Endothelial cell of umbilical vein (primary cell): ENCODE measurements at regions not wholly inside any gene's neighbourhood (a gene's known extent, or its start where the extent isn't known, plus 50 kb on each side); places are given as distances from the start of the nearest gene placed in this dataset.

ENCODE experiments used
- BruUV-seq: library from RNA; stranded (reverse); fragments of 400-500 nt; replicated peaks from 2 replicates; lab custom pipeline; 2021; lab: Mats Ljungman, UMichigan
- CTCF ChIA-PET: fragments of 300-600, 350-600 bp; sonication (Branson Sonifier 250); formaldehyde crosslinking; loops from one replicate; lab custom pipeline; 2021; ENCODE audit warnings: antibody characterized with exemption, inconsistent platforms; lab: Charles Lee
- POLR2A ChIA-PET: fragments of 300-600, 350-600 bp; sonication (Branson Sonifier 250); formaldehyde crosslinking; loops from one replicate; lab custom pipeline; 2021; ENCODE audit warnings: antibody characterized with exemption, inconsistent platforms; lab: Charles Lee
- DNase-seq: peaks from one replicate; pipeline ENCODE4 v3.0.0-alpha.2; 2011; ENCODE audit warnings: low read depth, low spot score
- FAIRE-seq: peaks from 2 replicates; lab custom pipeline; 2011; peaks lifted over from hg19 to GRCh38; lab: Jason Lieb, UNC
- H2AFZ ChIP-seq: 2 replicates; pipeline ENCODE4 v1.6.0; 2012; ENCODE audit warnings: low read depth, low read length, control low read depth, inconsistent platforms
- H3K27ac ChIP-seq: 2 replicates; pipeline ENCODE4 v1.5.1; 2011; ENCODE audit warnings: low read depth, mild to moderate bottlenecking, control low read depth, low read length, moderate library complexity; ENCODE audit not compliant: insufficient read depth
- H3K27me3 ChIP-seq, 2 experiments: 2 replicates each; pipeline versions ENCODE4 v1.6.0 to v1.6.1; 2011; ENCODE audit warnings: low read length in 2 of 2, mixed read lengths in 1 of 2; ENCODE audit not compliant: control insufficient read depth in 2 of 2, insufficient read depth in 2 of 2
- H3K36me3 ChIP-seq, 2 experiments: 2 replicates in 1 of 2; 3 replicates in 1 of 2; pipeline ENCODE4 v1.5.1; 2011; ENCODE audit warnings: low read length in 2 of 2, mild to moderate bottlenecking in 1 of 2, moderate library complexity in 1 of 2; ENCODE audit not compliant: control insufficient read depth in 2 of 2, insufficient read depth in 2 of 2; ENCODE audit errors: extremely low read depth in 1 of 2
- H3K4me1 ChIP-seq: 3 replicates; pipeline ENCODE4 v1.5.1; 2011; ENCODE audit warnings: mild to moderate bottlenecking, low read length; ENCODE audit not compliant: control insufficient read depth, insufficient read depth; ENCODE audit errors: extremely low read depth
- H3K4me2 ChIP-seq: 2 replicates; pipeline ENCODE4 v1.6.1; 2011; ENCODE audit warnings: low read length, control low read depth, mixed read lengths; ENCODE audit not compliant: insufficient read depth
- H3K4me3 ChIP-seq, 3 experiments: fragments of 200-600 bp in 1 of 3; sonication (generic), shearing (Covaris generic) in 1 of 3; replicated peaks in 1 of 3; 2 replicates each; pipeline ENCODE4 v1.5.1; 2011 to 2016; ENCODE audit warnings: control low read depth in 3 of 3, low read length in 3 of 3, mild to moderate bottlenecking in 2 of 3, inconsistent platforms in 1 of 3, low read depth in 1 of 3, moderate library complexity in 1 of 3; ENCODE audit not compliant: insufficient read depth in 1 of 3
- H3K79me2 ChIP-seq: 2 replicates; pipeline ENCODE4 v1.6.0; 2012; ENCODE audit warnings: low read length, inconsistent platforms; ENCODE audit not compliant: control insufficient read depth, insufficient read depth
- H3K9ac ChIP-seq: replicated peaks from 2 replicates; pipeline ENCODE3; 2011; ENCODE audit warnings: low read length, control low read depth; ENCODE audit not compliant: insufficient read depth; ENCODE audit errors: extremely low read depth
- H3K9me1 ChIP-seq: replicated peaks from 3 replicates; pipeline ENCODE4 v1.6.0; 2011; ENCODE audit warnings: mild to moderate bottlenecking, low read length; ENCODE audit not compliant: control insufficient read depth, insufficient read depth; ENCODE audit errors: extremely low read depth
- H3K9me3 ChIP-seq: replicated peaks from 2 replicates; pipeline ENCODE4 v1.5.1; 2012; ENCODE audit warnings: low read length, inconsistent platforms; ENCODE audit not compliant: control insufficient read depth, insufficient read depth
- H4K20me1 ChIP-seq: replicated peaks from 2 replicates; pipeline ENCODE3; 2011; ENCODE audit warnings: mild to moderate bottlenecking, low read length; ENCODE audit not compliant: control insufficient read depth, insufficient read depth; ENCODE audit errors: extremely low read depth
- EZH2 ChIP-seq: IDR thresholded peaks from 2 replicates; pipeline ENCODE4 v1.6.1; 2012; ENCODE audit warnings: borderline replicate concordance, low read depth, mild to moderate bottlenecking, moderate library complexity, low read length, inconsistent platforms; ENCODE audit not compliant: severe bottlenecking
- FOS ChIP-seq: IDR thresholded peaks from 2 replicates; pipeline ENCODE4 v1.6.1; 2011; ENCODE audit warnings: mild to moderate bottlenecking, low read length, moderate library complexity, borderline replicate concordance; ENCODE audit not compliant: insufficient read depth
- GATA2 ChIP-seq: IDR thresholded peaks from 2 replicates; pipeline ENCODE4 v1.7.0; 2011; ENCODE audit warnings: low read depth, mild to moderate bottlenecking, moderate library complexity, mixed read lengths, low read length; ENCODE audit not compliant: insufficient read length, insufficient read depth
- JUN ChIP-seq: IDR thresholded peaks from 2 replicates; pipeline ENCODE4 v1.6.1; 2011; ENCODE audit warnings: borderline replicate concordance, low read depth; ENCODE audit not compliant: insufficient read length, insufficient read depth
- MYC ChIP-seq: IDR thresholded peaks from one replicate; pipeline ENCODE4 v1.6.1; 2011; ENCODE audit warnings: mild to moderate bottlenecking, low read depth, low read length
- POLR2A ChIP-seq: IDR thresholded peaks from 2 replicates; pipeline ENCODE4 v1.6.1; 2012; ENCODE audit warnings: low read depth, mild to moderate bottlenecking, control low read depth, low read length
- POLR2AphosphoS5 ChIP-seq: IDR thresholded peaks from 2 replicates; pipeline ENCODE4 v1.6.1; 2012; ENCODE audit warnings: low read depth, mild to moderate bottlenecking, control low read depth, low read length, moderate library complexity; ENCODE audit not compliant: insufficient read depth
- dilution Hi-C: fragments of 300-500 bp; cut with MboI; formaldehyde crosslinking; loops from one replicate; pipeline ENCODE4 v1.15.0; 2019; ENCODE audit warnings: low sequenced_read_pairs; ENCODE audit not compliant: extremely low pct_ligation_motif_present
- intact Hi-C: fragments of 100-400 bp; cut with micrococcal nuclease; formaldehyde crosslinking; loops from one replicate; pipeline ENCODE4 v1.10.0; 2022
- TF ChIP-seq, protein P1 (sequence below), 2 donors: IDR thresholded peaks; 1 replicate in 1 of 2; 2 replicates in 1 of 2; pipeline ENCODE4 v1.5.1; 2011; ENCODE audit warnings: low read length in 2 of 2, mild to moderate bottlenecking in 2 of 2, moderate library complexity in 2 of 2, control low read depth in 1 of 2, inconsistent platforms in 1 of 2, low read depth in 1 of 2; ENCODE audit not compliant: insufficient read depth in 1 of 2; ENCODE audit errors: extremely low read depth in 1 of 2
- TF ChIP-seq, protein P2 (sequence below): IDR thresholded peaks from 2 replicates; pipeline ENCODE4 v1.6.1; 2011; ENCODE audit not compliant: insufficient read depth, insufficient read length

DNA sequence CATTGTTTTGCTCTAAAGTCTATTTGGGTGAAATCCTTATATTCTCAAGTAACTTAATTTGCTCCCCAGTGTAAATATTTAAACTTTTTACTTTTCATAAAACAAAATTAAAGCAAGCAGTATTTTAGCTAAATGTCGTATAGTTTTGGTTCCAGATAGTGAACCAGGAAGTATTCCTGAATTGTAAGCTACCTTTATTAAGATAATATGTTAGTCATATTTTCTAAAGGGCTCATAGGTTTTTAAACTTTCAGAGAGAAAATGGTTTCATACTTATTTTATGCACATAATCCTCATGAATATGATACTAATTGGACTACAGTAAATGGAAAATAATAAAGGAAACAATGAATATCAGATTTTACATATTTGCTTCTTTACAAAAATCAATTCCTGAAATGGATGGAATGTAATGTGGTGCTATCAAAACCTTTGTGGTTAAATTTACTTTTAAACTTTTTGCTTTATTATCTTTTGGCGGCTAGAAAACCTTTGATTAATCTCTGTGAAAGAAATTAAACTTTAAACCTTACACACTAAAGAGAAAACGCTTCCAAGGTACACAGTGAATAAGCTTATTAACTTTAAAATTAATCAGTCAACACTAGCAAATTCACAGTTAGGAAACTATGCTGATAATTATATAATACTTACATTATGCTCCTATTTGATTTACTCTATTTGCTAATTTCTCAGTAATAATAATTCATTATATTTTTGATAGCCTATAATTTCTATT lies 76.6 kb upstream of the RHOBTB1 start:
- no peaks in the 10 kb centered on the region for H3K27me3 ChIP-seq
- FAIRE-seq = no peak
- no peaks in the 10 kb centered on the region for H3K9me3 ChIP-seq
- H3K4me3 ChIP-seq = no peak overlapping the region
- intact Hi-C loops = loop anchor here (10.0 kb wide), 1 partner anchor 264 kb away; no protein-coding TSS in a partner anchor
- H3K9me1 ChIP-seq = no peaks in the 10 kb centered on the region
- dilution Hi-C loops = no loop called here
- no peaks in the 10 kb centered on the region for H3K36me3 ChIP-seq
- H4K20me1 ChIP-seq = no peaks in the 10 kb centered on the region
- no peaks in the 10 kb centered on the region for H3K79me2 ChIP-seq
- H3K27ac ChIP-seq = no peak overlapping the region
- TF ChIP-seq, protein P1, sequence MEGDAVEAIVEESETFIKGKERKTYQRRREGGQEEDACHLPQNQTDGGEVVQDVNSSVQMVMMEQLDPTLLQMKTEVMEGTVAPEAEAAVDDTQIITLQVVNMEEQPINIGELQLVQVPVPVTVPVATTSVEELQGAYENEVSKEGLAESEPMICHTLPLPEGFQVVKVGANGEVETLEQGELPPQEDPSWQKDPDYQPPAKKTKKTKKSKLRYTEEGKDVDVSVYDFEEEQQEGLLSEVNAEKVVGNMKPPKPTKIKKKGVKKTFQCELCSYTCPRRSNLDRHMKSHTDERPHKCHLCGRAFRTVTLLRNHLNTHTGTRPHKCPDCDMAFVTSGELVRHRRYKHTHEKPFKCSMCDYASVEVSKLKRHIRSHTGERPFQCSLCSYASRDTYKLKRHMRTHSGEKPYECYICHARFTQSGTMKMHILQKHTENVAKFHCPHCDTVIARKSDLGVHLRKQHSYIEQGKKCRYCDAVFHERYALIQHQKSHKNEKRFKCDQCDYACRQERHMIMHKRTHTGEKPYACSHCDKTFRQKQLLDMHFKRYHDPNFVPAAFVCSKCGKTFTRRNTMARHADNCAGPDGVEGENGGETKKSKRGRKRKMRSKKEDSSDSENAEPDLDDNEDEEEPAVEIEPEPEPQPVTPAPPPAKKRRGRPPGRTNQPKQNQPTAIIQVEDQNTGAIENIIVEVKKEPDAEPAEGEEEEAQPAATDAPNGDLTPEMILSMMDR (IDR thresholded peaks at IDR 0.05; ENCODE audit: extremely low read depth in 1 of 2, insufficient read depth in 1 of 2, low read depth in 1 of 2, low read length in 2 of 2) = no peak
- TF ChIP-seq FOS = no peak
- no peak for TF ChIP-seq MYC
- no peak for TF ChIP-seq EZH2
- TF ChIP-seq GATA2 = no peak
- no peak for TF ChIP-seq JUN
- TF ChIP-seq, protein P2, sequence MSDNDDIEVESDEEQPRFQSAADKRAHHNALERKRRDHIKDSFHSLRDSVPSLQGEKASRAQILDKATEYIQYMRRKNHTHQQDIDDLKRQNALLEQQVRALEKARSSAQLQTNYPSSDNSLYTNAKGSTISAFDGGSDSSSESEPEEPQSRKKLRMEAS = no peak
- no peak for TF ChIP-seq POLR2AphosphoS5
- TF ChIP-seq POLR2A = no peak
- no TSS peak for BruUV-seq
- ChIA-PET POLR2A (no interaction called here), CTCF (interaction anchor here (1.0 to 1.5 kb wide), 2 partner anchors 9 to 56 kb away, joined by 4 read pairs; no protein-coding TSS in a partner anchor)
- no peak for DNase-seq
- no peak overlapping the region for H3K9ac ChIP-seq
- no peak overlapping the region for H3K4me2 ChIP-seq
- H3K4me1 ChIP-seq = no peaks in the 10 kb centered on the region
- H2AFZ ChIP-seq = no peak overlapping the region
